Vagina (tissue), 2 donors: ENCODE measurements at regions not wholly inside any gene's neighbourhood (a gene's known extent, or its start where the extent isn't known, plus 50 kb on each side); places are given as distances from the start of the nearest gene placed in this dataset.
"Not testable (repeated sequence)": the region's sequence is repeated elsewhere in the genome, so short reads cannot be mapped to it uniquely, and the experiment has no call there.

Experiments
- DNase-seq, 2 donors: peaks; one replicate each; pipeline ENCODE4 v3.0.0-alpha.2; 2017; ENCODE audit errors: extremely low spot score in 2 of 2
- H3K27ac ChIP-seq: fragments of 200-600 bp; sonication (generic); one replicate; pipeline ENCODE4 v1.5.1; 2019
- H3K27me3 ChIP-seq: fragments of 200-600 bp; sonication (generic); one replicate; pipeline ENCODE4 v1.5.1; 2019
- H3K36me3 ChIP-seq, 2 donors: fragments of 200-600 bp; sonication (generic); one replicate each; pipeline ENCODE4 v1.5.1; 2017 to 2019
- H3K4me1 ChIP-seq: fragments of 200-600 bp; sonication (generic); one replicate; pipeline ENCODE4 v1.5.1; 2019
- H3K4me3 ChIP-seq, 2 donors: fragments of 200-600 bp; sonication (generic); 1 replicate in 1 of 2; 2 replicates in 1 of 2; pipeline ENCODE4 v1.5.1; 2016 to 2019
- H3K9me3 ChIP-seq: fragments of 200-600 bp; sonication (generic); one replicate; pipeline ENCODE4 v1.5.1; 2019
- POLR2AphosphoS5 ChIP-seq, 2 donors: sonication (generic); formaldehyde crosslinking; IDR thresholded peaks; one replicate each; pipeline ENCODE4 v1.9.0; 2017; ENCODE audit warnings: antibody characterized with exemption in 2 of 2, mild to moderate bottlenecking in 2 of 2, low read depth in 1 of 2; ENCODE audit not compliant: insufficient read depth in 1 of 2
- intact Hi-C: fragments of 100-400 bp; cut with DNase I; formaldehyde crosslinking; loops from one replicate; pipeline ENCODE4 v1.15.1; 2023

GRCh38 chr16:29192329-29193247 is 207.7 kb downstream of the LAT start:
- Histone ChIP-seq H3K4me1 (no peaks in the 10 kb centered on the region), H3K9me3 (no peaks in the 10 kb centered on the region), H3K36me3 (no peaks in the 10 kb centered on the region), H3K27me3 (no peaks in the 10 kb centered on the region), H3K27ac (peak overlapping the region; percentile 11), H3K4me3 (no peak overlapping the region)
- DNase-seq: peak; percentile 58 to 77
- intact Hi-C loops: no loop called here
- no peak for TF ChIP-seq POLR2AphosphoS5 (IDR thresholded peaks at IDR 0.05; ENCODE audit: insufficient read depth in 1 of 2, low read depth in 1 of 2)

GRCh38 chr16:29191636-29192180 is 206.9 kb downstream of the LAT start:
- H3K27me3 ChIP-seq, H3K4me1 ChIP-seq, intact Hi-C loops, H3K27ac ChIP-seq, H3K36me3 ChIP-seq, H3K4me3 ChIP-seq, H3K9me3 ChIP-seq: not testable (repeated sequence)
- peak in 1 of 2 donors; percentile 40 for DNase-seq

- H3K27ac ChIP-seq, H3K9me3 ChIP-seq, intact Hi-C loops, DNase-seq, H3K36me3 ChIP-seq, H3K27me3 ChIP-seq, H3K4me3 ChIP-seq, H3K4me1 ChIP-seq: not testable (repeated sequence)
Measured at GRCh38 chr16:29190553-29191431, 205.9 kb downstream of the LAT start.

GRCh38 chr16:29188806-29189205 is 204.0 kb downstream of the LAT start:
- H3K4me1 ChIP-seq: peaks cover 20% of the 10 kb centered on the region

GRCh38 chr16:29186306-29187220 is 201.7 kb downstream of the LAT start:
- intact Hi-C loops: not testable (repeated sequence)

More at GRCh38 chr16:29188806-29189205, 204.0 kb downstream of the LAT start:
- H3K9me3 ChIP-seq, H3K27me3 ChIP-seq, H3K4me3 ChIP-seq, DNase-seq, H3K27ac ChIP-seq, H3K36me3 ChIP-seq, intact Hi-C loops: not testable (repeated sequence)

GRCh38 chr16:29185872-29186271 is 201.0 kb downstream of the LAT start:
- H3K9me3 ChIP-seq, H3K27me3 ChIP-seq, H3K36me3 ChIP-seq, DNase-seq, intact Hi-C loops, H3K4me3 ChIP-seq: not testable (repeated sequence)
- peaks cover 20% of the 10 kb centered on the region for H3K4me1 ChIP-seq
- H3K27ac ChIP-seq: peak overlapping the region; percentile 69

More at GRCh38 chr16:29186306-29187220, 201.7 kb downstream of the LAT start:
- H3K36me3 ChIP-seq, DNase-seq, H3K9me3 ChIP-seq, H3K4me3 ChIP-seq, H3K27me3 ChIP-seq: not testable (repeated sequence)
- Histone ChIP-seq H3K4me1 (peaks cover 20% of the 10 kb centered on the region), H3K27ac (peak overlapping the region; percentile 69)
- peak in 1 of 2 donors; percentile 43 for TF ChIP-seq POLR2AphosphoS5 (IDR thresholded peaks at IDR 0.05; ENCODE audit: insufficient read depth in 1 of 2, low read depth in 1 of 2)

- DNase-seq, intact Hi-C loops, H3K9me3 ChIP-seq, H3K4me3 ChIP-seq, H3K27me3 ChIP-seq, H3K36me3 ChIP-seq: not testable (repeated sequence)
- H3K4me1 ChIP-seq: peaks cover 23% of the 10 kb centered on the region
- peak in 1 of 2 donors; percentile 70 for TF ChIP-seq POLR2AphosphoS5 (IDR thresholded peaks at IDR 0.05; ENCODE audit: insufficient read depth in 1 of 2, low read depth in 1 of 2)
- H3K27ac ChIP-seq: peak overlapping the region; percentile 69
Measured at GRCh38 chr16:29184738-29185438, 200.0 kb downstream of the LAT start.

- H3K27me3 ChIP-seq, intact Hi-C loops, H3K4me3 ChIP-seq, DNase-seq, H3K36me3 ChIP-seq, H3K9me3 ChIP-seq: not testable (repeated sequence)
- H3K27ac ChIP-seq: peak overlapping the region; percentile 69
- peaks cover 30% of the 10 kb centered on the region for H3K4me1 ChIP-seq
Measured at GRCh38 chr16:29182940-29183868, 198.4 kb downstream of the LAT start.
